Adrenal gland (tissue), 9 donors: ENCODE measurements at regions not wholly inside any gene's neighbourhood (a gene's known extent, or its start where the extent isn't known, plus 50 kb on each side); places are given as distances from the start of the nearest gene placed in this dataset.
A peak's percentile ranks its signal among the peaks of the same experiment; 100 is the strongest.

Source experiments
- DNase-seq, 7 donors: peaks; one replicate each; pipeline ENCODE4 v3.0.0-alpha.2; 2019 to 2020
- H3K27ac ChIP-seq, 5 donors: fragments of 200-600 bp; sonication (generic) in 4 of 5; 1 replicate in 3 of 5; 2 replicates in 2 of 5; pipeline versions ENCODE4 v1.5.1 to v1.8.0; 2016 to 2020; ENCODE audit warnings: mild to moderate bottlenecking in 1 of 5
- H3K27me3 ChIP-seq: fragments of 200-600 bp; 2 replicates; pipeline ENCODE4 v1.8.0; 2021
- H3K36me3 ChIP-seq, 2 donors: fragments of 200-600 bp; replicated peaks in 1 of 2; 1 replicate in 1 of 2; 2 replicates in 1 of 2; pipeline versions ENCODE4 v1.5.1 to v1.8.0; 2018 to 2022
- H3K4me1 ChIP-seq, 2 donors: fragments of 200-600 bp; replicated peaks in 1 of 2; 1 replicate in 1 of 2; 2 replicates in 1 of 2; pipeline versions ENCODE4 v1.5.1 to v1.8.0; 2018 to 2021
- H3K4me3 ChIP-seq, 4 donors: fragments of 200-600 bp; sonication (generic) in 3 of 4; one replicate each; pipeline ENCODE4 v1.5.1; 2016 to 2018
- H3K9me3 ChIP-seq, 3 donors: fragments of 200-600 bp; sonication (generic) in 1 of 3; replicated peaks in 1 of 3; 1 replicate in 2 of 3; 2 replicates in 1 of 3; pipeline versions ENCODE4 v1.5.1 to v1.8.0; 2016 to 2021
- POLR2A ChIP-seq, 2 donors: fragments of 450-650 bp; IDR thresholded peaks; one replicate each; pipeline ENCODE4 v1.6.1; 2017; ENCODE audit warnings: antibody characterized with exemption in 2 of 2, mild to moderate bottlenecking in 2 of 2, moderate library complexity in 1 of 2
- WGBS, 4 donors: extraction: QIAGEN DNeasy Blood & Tissue Kit in 2 of 4; methylation state at CpG; one replicate each; pipeline versions ENCODE4 v1.1.5 to v1.1.7; 2013 to 2017; 5-methylcytosine and 5-hydroxymethylcytosine counted together
- intact Hi-C, 2 donors: fragments of 100-400 bp; cut with DNase I; formaldehyde crosslinking; loops; one replicate each; pipeline versions ENCODE4 v1.14.1 to v1.15.0; 2022 to 2023
- TF ChIP-seq, protein P1 (sequence below), 6 experiments: fragments of 450-650 bp in 4 of 6; fragments of 200-600 bp in 2 of 6; sonication (generic) in 1 of 6; IDR thresholded peaks; 1 replicate in 5 of 6; 2 replicates in 1 of 6; pipeline versions ENCODE4 v1.5.1 to v1.8.0; 2016 to 2021; ENCODE audit warnings: antibody characterized with exemption in 6 of 6, mild to moderate bottlenecking in 2 of 6, moderate library complexity in 1 of 6
- donor health status: healthy with polysubstance abuse.
- donor health status: Bipolar disorder and iron deficiency.
- donor health status: DM: yes; HTN: yes; CAD: no.
- donor health status: DM: no; HTN: no; CAD: no.
- donor health status: DM: no; HTN: no; CAD: no.

GRCh38 chr14:75339059-75339458 is 60.4 kb downstream of the FOS start:
- no peak for TF ChIP-seq POLR2A (IDR thresholded peaks at IDR 0.05)
- TF ChIP-seq, protein P1, sequence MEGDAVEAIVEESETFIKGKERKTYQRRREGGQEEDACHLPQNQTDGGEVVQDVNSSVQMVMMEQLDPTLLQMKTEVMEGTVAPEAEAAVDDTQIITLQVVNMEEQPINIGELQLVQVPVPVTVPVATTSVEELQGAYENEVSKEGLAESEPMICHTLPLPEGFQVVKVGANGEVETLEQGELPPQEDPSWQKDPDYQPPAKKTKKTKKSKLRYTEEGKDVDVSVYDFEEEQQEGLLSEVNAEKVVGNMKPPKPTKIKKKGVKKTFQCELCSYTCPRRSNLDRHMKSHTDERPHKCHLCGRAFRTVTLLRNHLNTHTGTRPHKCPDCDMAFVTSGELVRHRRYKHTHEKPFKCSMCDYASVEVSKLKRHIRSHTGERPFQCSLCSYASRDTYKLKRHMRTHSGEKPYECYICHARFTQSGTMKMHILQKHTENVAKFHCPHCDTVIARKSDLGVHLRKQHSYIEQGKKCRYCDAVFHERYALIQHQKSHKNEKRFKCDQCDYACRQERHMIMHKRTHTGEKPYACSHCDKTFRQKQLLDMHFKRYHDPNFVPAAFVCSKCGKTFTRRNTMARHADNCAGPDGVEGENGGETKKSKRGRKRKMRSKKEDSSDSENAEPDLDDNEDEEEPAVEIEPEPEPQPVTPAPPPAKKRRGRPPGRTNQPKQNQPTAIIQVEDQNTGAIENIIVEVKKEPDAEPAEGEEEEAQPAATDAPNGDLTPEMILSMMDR (IDR thresholded peaks at IDR 0.05), result no peak
- H3K4me3 ChIP-seq, result no peak overlapping the region
- DNase-seq, result no peak
- peaks cover 20 to 52% of the 10 kb centered on the region in 2 donors for H3K4me1 ChIP-seq
- H3K27me3 ChIP-seq, result no peaks in the 10 kb centered on the region
- no peaks in the 10 kb centered on the region for H3K9me3 ChIP-seq
- no peaks in the 10 kb centered on the region for H3K36me3 ChIP-seq
- intact Hi-C loops, result no loop called here
- peak overlapping the region in 2 of 5 donors; percentile 88 to 96 for H3K27ac ChIP-seq
- WGBS, 4 donors, result 48 to 55% (median 52%) methylated on average over 4 of the region's 4 CpGs

DNA sequence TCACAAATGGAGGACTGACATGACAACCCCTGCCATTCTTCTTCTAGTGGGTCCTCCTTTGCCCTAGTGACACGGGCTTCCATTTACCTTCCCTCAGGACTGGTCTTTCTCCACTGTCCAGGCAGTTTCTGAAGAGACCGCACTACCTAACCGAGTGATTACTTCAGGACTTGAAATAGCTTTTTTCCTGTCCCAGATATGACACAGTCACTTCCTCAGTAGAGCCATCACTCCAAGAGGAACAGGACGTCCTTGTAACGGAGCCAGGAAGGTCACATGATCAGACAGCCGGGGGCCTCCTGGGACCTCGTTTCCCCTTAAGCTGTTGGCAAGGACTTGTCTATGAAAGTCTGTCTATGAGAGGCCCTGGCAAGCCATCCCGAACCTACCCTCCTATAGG is 62.3 kb downstream of the FOS start:
- Histone ChIP-seq H3K4me1 (peaks cover 9 to 39% of the 10 kb centered on the region in 2 donors), H3K36me3 (no peaks in the 10 kb centered on the region), H3K27me3 (no peaks in the 10 kb centered on the region), H3K9me3 (no peaks in the 10 kb centered on the region), H3K27ac (peak overlapping the region; percentile 52 to 96 (median 85)), H3K4me3 (no peak overlapping the region)
- 7 to 14% (median 11%) methylated on average over 6 to 8 of the region's 8 CpGs for WGBS, 4 donors
- TF ChIP-seq, protein P1 (IDR thresholded peaks at IDR 0.05), result no peak
- TF ChIP-seq POLR2A (IDR thresholded peaks at IDR 0.05), result peak; percentile 10 to 54
- intact Hi-C loops, result no loop called here
- peak; percentile 82 to 98 (median 91) for DNase-seq

DNA sequence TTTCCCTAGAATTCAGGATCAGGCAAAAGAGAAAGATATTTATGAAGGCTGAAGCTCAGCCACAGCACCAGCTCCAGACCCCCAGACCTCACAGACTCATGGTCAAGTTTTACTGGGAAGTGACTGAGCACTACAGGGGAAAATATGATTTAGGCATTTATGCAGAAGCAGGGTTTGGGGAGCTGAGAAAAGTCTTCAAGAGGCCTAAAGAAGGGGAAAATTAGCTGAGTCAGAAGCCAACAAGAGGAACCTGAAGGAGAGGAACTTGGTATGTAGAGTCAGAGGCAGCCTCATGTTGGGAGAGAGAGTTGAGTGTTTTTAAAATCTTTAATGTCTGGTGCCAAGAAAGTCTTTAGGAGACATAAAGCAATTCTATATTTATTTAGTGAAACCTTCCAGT is 63.0 kb downstream of the FOS start:
- Histone ChIP-seq H3K36me3 (no peaks in the 10 kb centered on the region), H3K4me3 (no peak overlapping the region), H3K4me1 (peaks cover 9 to 39% of the 10 kb centered on the region in 2 donors), H3K27ac (peak overlapping the region; percentile 52 to 96 (median 85)), H3K27me3 (no peaks in the 10 kb centered on the region), H3K9me3 (no peaks in the 10 kb centered on the region)
- DNase-seq, result peak in 1 of 7 donors; percentile 17
- TF ChIP-seq POLR2A (IDR thresholded peaks at IDR 0.05), result no peak
- TF ChIP-seq, protein P1 (IDR thresholded peaks at IDR 0.05), result no peak
- intact Hi-C loops, result no loop called here

- Histone ChIP-seq H3K4me1 (peaks cover 9 to 39% of the 10 kb centered on the region in 2 donors), H3K4me3 (no peak overlapping the region), H3K27ac (peak overlapping the region in 1 of 5 donors; percentile 96), H3K9me3 (no peaks in the 10 kb centered on the region), H3K36me3 (no peaks in the 10 kb centered on the region), H3K27me3 (no peaks in the 10 kb centered on the region)
- WGBS, 4 donors, result 70 to 87% (median 78%) methylated on average over 4 of the region's 4 CpGs
- TF ChIP-seq, protein P1 (IDR thresholded peaks at IDR 0.05), result no peak
- no peak for TF ChIP-seq POLR2A (IDR thresholded peaks at IDR 0.05)
- intact Hi-C loops, result no loop called here
- no peak for DNase-seq
These were observed 64.4 kb downstream of the FOS start for GRCh38 chr14:75342762-75343599.
